ENCODE measurements at regions not wholly inside any gene's neighbourhood (a gene's known extent, or its start where the extent isn't known, plus 50 kb on each side); places are given as distances from the start of the nearest gene placed in this dataset.
A peak's percentile ranks its signal among the peaks of the same experiment; 100 is the strongest.

DNA sequence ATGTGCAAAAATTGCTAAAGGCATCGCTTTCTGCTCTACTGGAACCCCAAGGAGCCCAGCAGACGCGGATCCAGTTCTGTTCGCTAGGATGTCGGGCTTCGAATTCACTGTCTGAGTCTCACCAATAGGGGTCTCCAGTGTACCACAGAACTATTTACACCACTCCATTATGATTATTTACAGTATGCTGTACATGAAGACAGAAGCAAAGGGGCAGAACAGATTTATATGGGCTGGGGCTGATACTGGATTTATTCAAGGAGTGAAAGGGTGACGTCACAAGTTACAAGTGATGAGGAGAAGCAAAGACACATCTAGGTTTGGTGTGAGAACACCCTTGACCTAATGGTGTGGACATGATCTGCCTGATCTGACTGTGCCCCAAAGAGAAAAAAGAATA, 185.3 kb upstream of the ATP5MC3 start:
- H3K36me3 Mint-ChIP-seq (ENCODE audit: unreplicated experiment), result no peaks in the 10 kb centered on the region
- no peak for DNase-seq (ENCODE audit: extremely low spot score, unreplicated experiment)
- no peak overlapping the region for H3K27ac Mint-ChIP-seq (ENCODE audit: unreplicated experiment)
- H3K9me3 Mint-ChIP-seq (ENCODE audit: unreplicated experiment), result no peaks in the 10 kb centered on the region
- H3K27me3 Mint-ChIP-seq (ENCODE audit: unreplicated experiment), result peaks cover 39% of the 10 kb centered on the region
- TF ChIP-seq, protein P1, sequence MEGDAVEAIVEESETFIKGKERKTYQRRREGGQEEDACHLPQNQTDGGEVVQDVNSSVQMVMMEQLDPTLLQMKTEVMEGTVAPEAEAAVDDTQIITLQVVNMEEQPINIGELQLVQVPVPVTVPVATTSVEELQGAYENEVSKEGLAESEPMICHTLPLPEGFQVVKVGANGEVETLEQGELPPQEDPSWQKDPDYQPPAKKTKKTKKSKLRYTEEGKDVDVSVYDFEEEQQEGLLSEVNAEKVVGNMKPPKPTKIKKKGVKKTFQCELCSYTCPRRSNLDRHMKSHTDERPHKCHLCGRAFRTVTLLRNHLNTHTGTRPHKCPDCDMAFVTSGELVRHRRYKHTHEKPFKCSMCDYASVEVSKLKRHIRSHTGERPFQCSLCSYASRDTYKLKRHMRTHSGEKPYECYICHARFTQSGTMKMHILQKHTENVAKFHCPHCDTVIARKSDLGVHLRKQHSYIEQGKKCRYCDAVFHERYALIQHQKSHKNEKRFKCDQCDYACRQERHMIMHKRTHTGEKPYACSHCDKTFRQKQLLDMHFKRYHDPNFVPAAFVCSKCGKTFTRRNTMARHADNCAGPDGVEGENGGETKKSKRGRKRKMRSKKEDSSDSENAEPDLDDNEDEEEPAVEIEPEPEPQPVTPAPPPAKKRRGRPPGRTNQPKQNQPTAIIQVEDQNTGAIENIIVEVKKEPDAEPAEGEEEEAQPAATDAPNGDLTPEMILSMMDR (IDR thresholded peaks at IDR 0.05), result peak; percentile 82
- no peak overlapping the region for H3K4me3 Mint-ChIP-seq (ENCODE audit: unreplicated experiment)
- no peaks in the 10 kb centered on the region for H3K4me1 Mint-ChIP-seq (ENCODE audit: unreplicated experiment)

DNA sequence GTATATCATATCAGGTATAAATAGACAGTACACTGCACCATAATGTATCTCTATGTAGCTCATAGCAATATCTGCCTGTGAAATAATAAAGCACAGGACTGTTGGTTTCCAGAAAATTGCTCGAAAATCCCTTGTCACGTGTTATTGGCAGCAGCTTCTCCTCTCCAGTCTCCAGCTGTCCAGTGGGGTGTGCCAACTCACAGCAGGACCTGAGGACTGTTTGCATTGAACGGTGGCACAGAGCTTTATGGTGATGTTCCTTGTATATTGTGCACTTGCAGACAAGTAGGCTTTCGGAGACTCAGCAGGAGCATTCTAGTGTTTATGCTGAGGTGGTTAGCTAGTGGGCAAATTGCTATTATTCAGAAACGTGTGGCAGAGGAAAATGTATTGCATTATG, 182.2 kb upstream of the ATP5MC3 start:
- no peak overlapping the region for H3K27ac Mint-ChIP-seq (ENCODE audit: unreplicated experiment)
- DNase-seq (ENCODE audit: extremely low spot score, unreplicated experiment), result no peak
- no peaks in the 10 kb centered on the region for H3K36me3 Mint-ChIP-seq (ENCODE audit: unreplicated experiment)
- peaks cover 4% of the 10 kb centered on the region for H3K4me1 Mint-ChIP-seq (ENCODE audit: unreplicated experiment)
- H3K4me3 Mint-ChIP-seq (ENCODE audit: unreplicated experiment), result no peak overlapping the region
- peaks cover 35% of the 10 kb centered on the region for H3K27me3 Mint-ChIP-seq (ENCODE audit: unreplicated experiment)
- H3K9me3 Mint-ChIP-seq (ENCODE audit: unreplicated experiment), result no peaks in the 10 kb centered on the region
- TF ChIP-seq, protein P1 (IDR thresholded peaks at IDR 0.05), result no peak

DNA sequence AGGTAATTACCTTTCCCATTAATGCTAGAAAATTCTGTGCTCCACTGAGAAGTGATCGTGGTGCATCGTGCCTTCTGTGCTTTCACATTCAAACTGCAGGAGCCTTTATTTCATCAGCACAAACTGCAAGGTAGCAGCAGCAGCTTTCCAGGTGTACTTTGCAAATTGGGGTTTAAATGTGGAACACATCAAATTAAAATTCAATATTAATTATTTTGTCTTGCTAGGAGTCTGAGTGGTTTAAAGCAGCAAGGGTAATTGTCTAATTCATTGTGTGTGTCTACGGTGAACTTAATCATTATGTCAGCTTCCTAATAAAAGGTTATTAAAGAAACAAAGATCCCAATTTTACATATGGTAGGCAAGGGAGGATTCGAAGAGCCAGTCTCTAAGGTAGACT, 180.8 kb upstream of the ATP5MC3 start:
- Mint-ChIP-seq H3K4me3 (ENCODE audit: unreplicated experiment) (no peak overlapping the region), H3K4me1 (ENCODE audit: unreplicated experiment) (peaks cover 4% of the 10 kb centered on the region), H3K36me3 (ENCODE audit: unreplicated experiment) (no peaks in the 10 kb centered on the region), H3K27me3 (ENCODE audit: unreplicated experiment) (peaks cover 35% of the 10 kb centered on the region), H3K27ac (ENCODE audit: unreplicated experiment) (no peak overlapping the region), H3K9me3 (ENCODE audit: unreplicated experiment) (no peaks in the 10 kb centered on the region)
- DNase-seq (ENCODE audit: extremely low spot score, unreplicated experiment), result no peak
- TF ChIP-seq, protein P1 (IDR thresholded peaks at IDR 0.05), result no peak

DNA sequence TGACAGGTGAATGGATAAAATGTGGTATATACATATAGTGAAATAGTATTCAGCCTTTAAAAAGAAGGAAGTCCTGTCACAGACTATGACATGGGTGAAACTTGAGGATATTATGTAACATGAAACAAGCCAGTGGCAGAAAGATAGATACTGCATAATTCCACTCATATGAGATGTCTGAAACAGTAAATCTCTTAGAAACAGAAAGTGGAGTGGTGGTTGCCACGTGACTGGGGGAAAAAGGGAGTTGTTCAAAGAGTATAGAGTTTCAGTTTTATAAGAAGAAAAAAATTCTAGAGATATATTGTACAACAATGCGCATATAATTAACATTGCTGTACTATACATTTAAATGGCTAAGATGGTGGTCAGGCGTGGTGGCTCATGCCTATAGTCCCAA, 178.2 kb upstream of the ATP5MC3 start:
- no peak for DNase-seq (ENCODE audit: extremely low spot score, unreplicated experiment)
- Mint-ChIP-seq H3K27me3 (ENCODE audit: unreplicated experiment) (peaks cover 29% of the 10 kb centered on the region), H3K9me3 (ENCODE audit: unreplicated experiment) (no peaks in the 10 kb centered on the region), H3K4me3 (ENCODE audit: unreplicated experiment) (no peak overlapping the region), H3K36me3 (ENCODE audit: unreplicated experiment) (no peaks in the 10 kb centered on the region), H3K4me1 (ENCODE audit: unreplicated experiment) (peaks cover 4% of the 10 kb centered on the region), H3K27ac (ENCODE audit: unreplicated experiment) (no peak overlapping the region)
- TF ChIP-seq, protein P1 (IDR thresholded peaks at IDR 0.05), result no peak

DNA sequence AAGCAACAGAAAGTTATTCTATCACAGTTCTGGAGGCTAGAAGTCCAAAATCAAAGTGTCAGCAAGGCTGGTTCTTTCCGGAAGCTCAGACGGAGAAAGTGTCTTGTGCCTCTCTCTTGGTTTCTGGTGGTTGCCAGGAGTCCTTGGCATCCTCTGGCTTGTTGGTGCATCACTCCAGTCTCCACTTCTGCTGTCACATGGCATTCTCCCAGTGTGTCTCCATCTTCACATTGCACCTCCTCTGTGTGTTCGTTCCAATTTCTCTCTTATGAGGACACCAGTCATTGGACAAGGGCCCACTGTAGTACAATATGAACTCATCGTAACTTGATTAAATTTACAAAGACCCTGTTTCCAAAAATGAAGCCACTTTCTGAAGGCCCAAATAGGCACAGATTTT, 175.4 kb upstream of the ATP5MC3 start:
- Mint-ChIP-seq H3K27ac (ENCODE audit: unreplicated experiment) (no peak overlapping the region), H3K9me3 (ENCODE audit: unreplicated experiment) (no peaks in the 10 kb centered on the region), H3K27me3 (ENCODE audit: unreplicated experiment) (peaks cover 24% of the 10 kb centered on the region), H3K36me3 (ENCODE audit: unreplicated experiment) (no peaks in the 10 kb centered on the region), H3K4me1 (ENCODE audit: unreplicated experiment) (peaks cover 4% of the 10 kb centered on the region), H3K4me3 (ENCODE audit: unreplicated experiment) (no peak overlapping the region)
- TF ChIP-seq, protein P1 (IDR thresholded peaks at IDR 0.05), result no peak
- no peak for DNase-seq (ENCODE audit: extremely low spot score, unreplicated experiment)

All from osteocyte (in vitro differentiated cells).